Fibroblast of villous mesenchyme (primary cell): ENCODE measurements at regions not wholly inside any gene's neighbourhood (a gene's known extent, or its start where the extent isn't known, plus 50 kb on each side); places are given as distances from the start of the nearest gene placed in this dataset.

Source experiments
- DNase-seq: peaks from one replicate; pipeline ENCODE4 v3.0.0-alpha.2; 2010; ENCODE audit warnings: low read depth
- H3K4me3 ChIP-seq: 2 replicates; pipeline ENCODE4 v1.5.1; 2011; ENCODE audit warnings: low read depth, mild to moderate bottlenecking, low read length
- TF ChIP-seq, protein P1 (sequence below): IDR thresholded peaks from 2 replicates; pipeline ENCODE4 v1.5.1; 2012; ENCODE audit warnings: low read depth, mild to moderate bottlenecking, low read length; ENCODE audit not compliant: insufficient read depth

DNA sequence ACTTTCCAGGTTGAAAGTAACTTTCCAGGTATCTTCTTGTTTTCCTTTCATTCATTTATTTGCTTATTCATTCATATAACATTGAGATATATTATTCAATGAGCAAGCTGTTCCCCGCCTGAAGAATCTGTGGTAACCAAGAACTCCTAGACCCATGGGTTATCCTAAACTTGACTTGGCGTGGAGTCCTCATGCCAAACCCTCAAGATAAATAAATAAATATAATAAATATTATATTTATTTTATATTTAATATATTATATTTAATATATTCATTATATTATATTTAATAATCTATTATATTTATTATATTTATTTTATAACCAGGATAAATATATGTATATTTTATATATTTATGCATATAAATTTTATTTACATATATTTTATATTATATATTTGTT lies 674.8 kb downstream of the SUCLG1 start:
- DNase-seq, result no peak
- TF ChIP-seq, protein P1, sequence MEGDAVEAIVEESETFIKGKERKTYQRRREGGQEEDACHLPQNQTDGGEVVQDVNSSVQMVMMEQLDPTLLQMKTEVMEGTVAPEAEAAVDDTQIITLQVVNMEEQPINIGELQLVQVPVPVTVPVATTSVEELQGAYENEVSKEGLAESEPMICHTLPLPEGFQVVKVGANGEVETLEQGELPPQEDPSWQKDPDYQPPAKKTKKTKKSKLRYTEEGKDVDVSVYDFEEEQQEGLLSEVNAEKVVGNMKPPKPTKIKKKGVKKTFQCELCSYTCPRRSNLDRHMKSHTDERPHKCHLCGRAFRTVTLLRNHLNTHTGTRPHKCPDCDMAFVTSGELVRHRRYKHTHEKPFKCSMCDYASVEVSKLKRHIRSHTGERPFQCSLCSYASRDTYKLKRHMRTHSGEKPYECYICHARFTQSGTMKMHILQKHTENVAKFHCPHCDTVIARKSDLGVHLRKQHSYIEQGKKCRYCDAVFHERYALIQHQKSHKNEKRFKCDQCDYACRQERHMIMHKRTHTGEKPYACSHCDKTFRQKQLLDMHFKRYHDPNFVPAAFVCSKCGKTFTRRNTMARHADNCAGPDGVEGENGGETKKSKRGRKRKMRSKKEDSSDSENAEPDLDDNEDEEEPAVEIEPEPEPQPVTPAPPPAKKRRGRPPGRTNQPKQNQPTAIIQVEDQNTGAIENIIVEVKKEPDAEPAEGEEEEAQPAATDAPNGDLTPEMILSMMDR, result no peak
- no peak overlapping the region for H3K4me3 ChIP-seq

DNA sequence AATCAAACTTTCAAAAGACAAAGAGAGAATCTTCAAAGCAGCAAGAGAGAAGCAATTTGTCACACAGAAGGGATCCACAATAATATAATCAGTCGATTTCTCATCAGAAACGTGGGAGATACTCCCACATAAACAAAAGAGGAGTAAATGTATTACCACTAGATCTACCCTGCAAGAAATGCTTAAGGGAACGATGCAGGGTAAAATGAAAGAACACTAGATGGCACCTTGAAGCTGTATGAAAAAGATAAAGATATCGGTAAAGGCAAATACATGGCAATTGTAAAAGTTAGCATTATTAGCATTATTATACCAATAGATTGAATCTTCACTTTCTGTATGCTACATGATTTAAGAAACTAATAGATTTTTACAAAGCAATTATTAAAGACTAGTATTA lies 677.0 kb downstream of the SUCLG1 start:
- DNase-seq, result no peak
- TF ChIP-seq, protein P1, result no peak
- H3K4me3 ChIP-seq, result no peak overlapping the region

DNA sequence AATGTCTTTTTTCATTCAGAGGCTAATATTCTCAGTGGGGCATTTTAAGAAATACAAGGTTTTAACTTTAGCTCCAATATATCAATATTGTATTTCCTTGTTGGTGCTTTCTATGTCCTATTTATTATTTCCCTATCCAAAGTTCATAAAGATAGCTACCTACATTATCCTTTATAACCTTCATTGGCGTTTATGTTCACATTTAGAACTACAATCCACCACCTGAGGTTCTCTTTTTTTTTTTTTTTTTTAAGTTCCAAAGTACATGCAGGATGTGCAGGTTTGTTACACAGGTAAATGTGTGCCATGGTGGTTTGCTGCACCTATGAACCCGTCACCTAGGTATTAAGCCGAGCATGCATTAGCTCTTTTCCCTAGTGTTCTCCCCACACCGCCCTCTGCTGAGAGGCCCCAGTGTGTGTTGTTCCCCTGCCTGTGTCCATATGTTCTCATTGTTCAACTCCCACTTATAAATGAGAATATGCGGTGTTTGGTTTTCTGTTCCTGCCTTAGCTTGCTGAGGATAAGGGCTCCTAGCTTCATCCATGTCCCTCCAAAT lies 694.6 kb downstream of the SUCLG1 start:
- no peak overlapping the region for H3K4me3 ChIP-seq
- DNase-seq, result no peak
- TF ChIP-seq, protein P1, result no peak

DNA sequence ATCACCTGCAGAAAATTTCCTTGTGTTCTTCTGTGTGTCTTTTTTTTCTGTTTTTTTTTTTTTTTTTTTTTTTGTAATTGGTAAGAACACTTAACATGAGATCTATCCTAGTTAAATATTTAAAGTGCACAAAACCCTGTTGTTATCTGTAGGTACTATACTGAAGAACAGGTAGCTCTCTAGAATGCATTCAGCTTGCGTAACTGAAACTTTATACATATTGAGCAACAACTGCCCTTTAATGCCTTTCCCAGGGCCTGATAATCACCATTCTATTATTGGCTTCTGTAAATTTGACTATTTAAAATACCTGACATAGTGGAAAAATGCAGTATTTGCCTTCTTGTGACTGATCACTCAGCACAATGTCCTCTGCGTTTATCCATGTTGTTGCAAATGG lies 701.8 kb downstream of the SUCLG1 start:
- no peak overlapping the region for H3K4me3 ChIP-seq
- TF ChIP-seq, protein P1, result no peak
- no peak for DNase-seq

DNA sequence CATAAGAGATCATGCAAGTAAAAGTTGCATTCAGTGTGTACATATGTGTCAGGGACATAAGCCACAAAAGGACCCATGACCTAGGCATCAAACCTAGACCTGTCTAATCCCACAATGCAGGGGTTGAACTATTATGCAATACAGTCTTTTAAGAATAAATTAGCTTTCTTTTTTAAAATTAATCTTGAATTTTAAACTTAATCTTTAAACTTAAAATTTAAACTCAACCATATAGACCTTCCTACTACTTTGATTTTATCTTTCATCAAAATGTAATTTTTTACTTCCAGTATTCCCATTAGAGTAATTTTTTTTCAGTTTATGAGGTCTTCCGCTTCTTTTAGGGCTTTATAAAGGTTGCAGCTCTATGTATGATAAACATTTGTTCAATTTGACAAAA lies 702.9 kb downstream of the SUCLG1 start:
- H3K4me3 ChIP-seq, result no peak overlapping the region
- TF ChIP-seq, protein P1, result no peak
- no peak for DNase-seq

DNA sequence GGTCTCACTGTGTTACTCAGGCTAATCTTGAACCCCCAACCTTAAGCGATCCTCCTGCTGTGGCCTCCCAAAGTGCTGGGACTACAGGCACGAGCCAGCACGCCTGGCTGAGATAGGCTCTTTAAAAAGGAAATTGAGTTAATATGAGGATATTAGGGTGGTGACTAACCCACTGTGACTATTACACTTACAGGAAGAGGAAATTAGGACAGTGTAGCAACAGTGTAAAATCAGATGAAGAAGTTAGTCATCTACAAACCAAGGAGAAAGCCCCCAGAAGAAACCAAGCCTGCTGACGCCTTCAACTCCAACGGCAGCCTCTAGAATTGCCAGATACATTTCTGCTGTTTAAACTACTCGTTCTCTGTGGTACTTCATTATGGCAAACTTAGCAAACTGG lies 711.9 kb downstream of the SUCLG1 start:
- H3K4me3 ChIP-seq, result no peak overlapping the region
- DNase-seq, result no peak
- TF ChIP-seq, protein P1, result no peak

DNA sequence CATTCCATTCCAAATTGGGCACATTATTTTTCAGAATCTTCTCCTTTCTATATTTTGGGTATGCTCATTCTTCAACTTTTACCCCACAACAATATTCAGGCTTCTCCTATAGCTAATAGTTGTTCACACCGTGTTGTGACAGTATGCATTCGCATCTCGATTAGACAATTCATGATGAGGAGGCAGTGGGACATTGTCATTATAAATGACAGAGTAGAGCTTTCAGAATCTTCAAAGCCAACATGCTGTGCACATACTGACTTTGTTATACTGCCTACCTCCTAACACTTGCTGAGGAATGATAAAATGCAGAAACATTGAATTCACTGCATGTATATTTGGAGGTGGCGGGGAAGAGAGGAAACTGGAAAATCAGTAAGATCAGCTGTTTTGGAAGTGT lies 714.2 kb downstream of the SUCLG1 start:
- no peak for DNase-seq
- H3K4me3 ChIP-seq, result no peak overlapping the region
- TF ChIP-seq, protein P1, result no peak
